H1 (cell line): ENCODE measurements at regions not wholly inside any gene's neighbourhood (a gene's known extent, or its start where the extent isn't known, plus 50 kb on each side); places are given as distances from the start of the nearest gene placed in this dataset.

ENCODE experiments used
- CTCF ChIA-PET: fragments of 300-600 bp; sonication (Branson Sonifier 250); formaldehyde crosslinking; loops from one replicate; lab custom pipeline; 2021; ENCODE audit not compliant: partially characterized antibody; lab: Charles Lee
- POLR2A ChIA-PET: fragments of 300-600 bp; sonication (Branson Sonifier 250); formaldehyde crosslinking; loops from one replicate; lab custom pipeline; 2021; ENCODE audit warnings: inconsistent platforms; ENCODE audit not compliant: partially characterized antibody; lab: Charles Lee
- DNase-seq, 2 experiments: peaks; one replicate each; pipeline versions ENCODE4 v3.0.0 to v3.0.0-alpha.2; 2010 to 2022; ENCODE audit warnings: low spot score in 2 of 2, low read depth in 1 of 2, mixed read lengths in 1 of 2
- FAIRE-seq: peaks from 2 replicates; lab custom pipeline; 2011; peaks lifted over from hg19 to GRCh38; lab: Jason Lieb, UNC
- H2AFZ ChIP-seq: 2 replicates; pipeline ENCODE4 v1.8.1; 2012; ENCODE audit warnings: low read length, inconsistent platforms
- H2AK5ac ChIP-seq: 2 replicates; pipeline ENCODE4 v1.6.1; 2013; ENCODE audit warnings: low read depth, low read length
- H2BK120ac ChIP-seq: replicated peaks from 2 replicates; pipeline ENCODE3; 2013; ENCODE audit warnings: low read depth, low read length, inconsistent platforms
- H2BK12ac ChIP-seq: 2 replicates; pipeline ENCODE4 v1.6.1; 2013; ENCODE audit warnings: low read depth, low read length
- H2BK15ac ChIP-seq: 2 replicates; pipeline ENCODE4 v1.6.1; 2013; ENCODE audit warnings: low read length
- H2BK20ac ChIP-seq: 2 replicates; pipeline ENCODE4 v1.6.1; 2013; ENCODE audit warnings: low read length
- H2BK5ac ChIP-seq: 2 replicates; pipeline ENCODE4 v1.6.1; 2013; ENCODE audit warnings: low read depth, low read length
- H3K14ac ChIP-seq: 2 replicates; pipeline ENCODE4 v1.6.1; 2013; ENCODE audit warnings: inconsistent platforms; ENCODE audit not compliant: insufficient read length
- H3K18ac ChIP-seq: 2 replicates; pipeline ENCODE4 v1.6.1; 2013; ENCODE audit warnings: low read length; ENCODE audit errors: extremely low read depth
- H3K23ac ChIP-seq: 2 replicates; pipeline ENCODE4 v1.6.1; 2013; ENCODE audit warnings: inconsistent platforms; ENCODE audit not compliant: insufficient read length
- H3K23me2 ChIP-seq: 2 replicates; pipeline ENCODE4 v1.6.1; 2013; ENCODE audit warnings: low read depth, low read length
- H3K27ac ChIP-seq: 2 replicates; pipeline ENCODE4 v1.6.1; 2011; ENCODE audit warnings: low read depth, low read length, inconsistent platforms
- H3K27me3 ChIP-seq, 4 experiments: replicated peaks in 1 of 4; 1 replicate in 1 of 4; 2 replicates in 3 of 4; pipeline versions ENCODE4 v1.6.1 to v1.8.1; 2011 to 2013; ENCODE audit warnings: low read length in 3 of 4, mild to moderate bottlenecking in 3 of 4, inconsistent platforms in 2 of 4, mixed read lengths in 2 of 4, moderate library complexity in 1 of 4; ENCODE audit not compliant: control insufficient read depth in 3 of 4, insufficient read depth in 3 of 4; ENCODE audit errors: extremely low read depth in 1 of 4
- H3K36me3 ChIP-seq, 4 experiments: 2 replicates each; pipeline versions ENCODE4 v1.6.1 to v1.8.1; 2011 to 2013; ENCODE audit warnings: mild to moderate bottlenecking in 4 of 4, low read length in 3 of 4, moderate library complexity in 2 of 4, control low read depth in 1 of 4, inconsistent platforms in 1 of 4; ENCODE audit not compliant: insufficient read depth in 4 of 4, control insufficient read depth in 2 of 4
- H3K4ac ChIP-seq: replicated peaks from 2 replicates; pipeline ENCODE3; 2013; ENCODE audit warnings: low read length, low read depth, mixed read lengths, inconsistent platforms; ENCODE audit not compliant: insufficient read length
- H3K4me1 ChIP-seq, 4 experiments: replicated peaks in 1 of 4; 1 replicate in 1 of 4; 2 replicates in 3 of 4; pipeline versions ENCODE4 v1.6.1 to v1.8.1; 2011 to 2013; ENCODE audit warnings: low read length in 3 of 4, inconsistent platforms in 2 of 4, mixed read lengths in 1 of 4; ENCODE audit not compliant: insufficient read depth in 4 of 4, control insufficient read depth in 3 of 4
- H3K4me2 ChIP-seq, 2 experiments: 2 replicates each; pipeline versions ENCODE4 v1.6.1 to v1.8.1; 2011 to 2013; ENCODE audit warnings: low read depth in 2 of 2, low read length in 2 of 2, control low read depth in 1 of 2, inconsistent platforms in 1 of 2, mild to moderate bottlenecking in 1 of 2; ENCODE audit not compliant: insufficient read depth in 1 of 2
- H3K4me3 ChIP-seq, 4 experiments: fragments of 200-600, 300-600 bp in 1 of 4; sonication (generic), shearing (Covaris generic), sonication (Bioruptor Twin) in 1 of 4; 2 replicates each; pipeline versions ENCODE4 v1.5.1 to v1.8.1; 2011 to 2016; ENCODE audit warnings: low read length in 4 of 4, low read depth in 3 of 4, control low read depth in 2 of 4, inconsistent platforms in 2 of 4, mild to moderate bottlenecking in 2 of 4, mixed read lengths in 1 of 4, moderate library complexity in 1 of 4; ENCODE audit not compliant: insufficient read depth in 2 of 4; ENCODE audit errors: extremely low read depth in 1 of 4
- H3K56ac ChIP-seq: replicated peaks from 2 replicates; pipeline ENCODE3; 2013; ENCODE audit warnings: low read depth, mild to moderate bottlenecking, mixed read lengths, low read length, inconsistent platforms; ENCODE audit not compliant: insufficient read length
- H3K79me1 ChIP-seq: 2 replicates; pipeline ENCODE4 v1.6.1; 2013; ENCODE audit warnings: low read depth, low read length, control low read depth
- H3K79me2 ChIP-seq, 2 experiments: 2 replicates each; pipeline versions ENCODE4 v1.6.1 to v1.8.1; 2012 to 2013; ENCODE audit warnings: low read length in 2 of 2, mild to moderate bottlenecking in 2 of 2, inconsistent platforms in 1 of 2; ENCODE audit not compliant: insufficient read depth in 2 of 2, control insufficient read depth in 1 of 2
- H3K9ac ChIP-seq, 4 experiments: replicated peaks in 1 of 4; 1 replicate in 1 of 4; 2 replicates in 3 of 4; pipeline versions ENCODE4 v1.6.1 to v1.8.1; 2011 to 2013; ENCODE audit warnings: low read depth in 3 of 4, low read length in 3 of 4, control low read depth in 2 of 4, mild to moderate bottlenecking in 2 of 4, moderate library complexity in 2 of 4, inconsistent platforms in 1 of 4; ENCODE audit errors: extremely low read depth in 1 of 4
- H3K9me3 ChIP-seq, 2 experiments: 2 replicates each; pipeline versions ENCODE4 v1.6.1 to v1.8.1; 2012 to 2013; ENCODE audit warnings: mild to moderate bottlenecking in 2 of 2, moderate library complexity in 2 of 2, control low read depth in 1 of 2, inconsistent platforms in 1 of 2, low read depth in 1 of 2, low read length in 1 of 2, mixed read lengths in 1 of 2; ENCODE audit not compliant: insufficient read depth in 2 of 2
- H4K20me1 ChIP-seq, 2 experiments: replicated peaks in 1 of 2; 2 replicates each; pipeline versions ENCODE3 to v1.8.1; 2011 to 2013; ENCODE audit warnings: inconsistent platforms in 2 of 2, low read length in 2 of 2, mild to moderate bottlenecking in 1 of 2; ENCODE audit not compliant: insufficient read depth in 2 of 2, control insufficient read depth in 1 of 2
- H4K5ac ChIP-seq: 2 replicates; pipeline ENCODE4 v1.6.1; 2013; ENCODE audit warnings: low read length, low read depth, mixed read lengths, inconsistent platforms; ENCODE audit not compliant: insufficient read length
- H4K8ac ChIP-seq: 2 replicates; pipeline ENCODE4 v1.8.0; 2013; ENCODE audit warnings: mild to moderate bottlenecking, moderate library complexity, low read length, inconsistent platforms; ENCODE audit not compliant: insufficient read depth; ENCODE audit errors: extremely low read depth
- H4K91ac ChIP-seq: replicated peaks from 2 replicates; pipeline ENCODE3; 2013; ENCODE audit warnings: low read length, mixed read lengths, inconsistent platforms; ENCODE audit not compliant: insufficient read length
- CREB1 ChIP-seq: IDR thresholded peaks from 2 replicates; pipeline ENCODE4 v1.6.1; 2012; ENCODE audit warnings: inconsistent platforms
- CTBP2 ChIP-seq: IDR thresholded peaks from 2 replicates; pipeline ENCODE4 v1.7.0; 2011; ENCODE audit warnings: borderline replicate concordance, mild to moderate bottlenecking, moderate library complexity, mixed read lengths, low read length; ENCODE audit not compliant: insufficient read depth, insufficient read length
- CTCF ChIP-seq, 3 experiments: IDR thresholded peaks; 1 replicate in 2 of 3; 2 replicates in 1 of 3; pipeline versions ENCODE4 v1.5.1 to v1.6.1; 2011; ENCODE audit warnings: low read length in 3 of 3, mild to moderate bottlenecking in 3 of 3, inconsistent platforms in 2 of 3, low read depth in 1 of 3, moderate library complexity in 1 of 3; ENCODE audit not compliant: insufficient read depth in 1 of 3; ENCODE audit errors: control extremely low read depth in 1 of 3
- RBBP5 ChIP-seq: IDR thresholded peaks from 2 replicates; pipeline ENCODE4 v1.7.1; 2012; ENCODE audit warnings: low read depth, mild to moderate bottlenecking, inconsistent platforms, low read length, moderate library complexity, borderline replicate concordance
- RFX5 ChIP-seq: IDR thresholded peaks from 2 replicates; pipeline ENCODE4 v1.6.1; 2011; ENCODE audit warnings: low read depth, low read length, improper control_type of control experiment, borderline replicate concordance
- SP2 ChIP-seq: IDR thresholded peaks from 2 replicates; pipeline ENCODE4 v1.6.1; 2012; ENCODE audit warnings: mild to moderate bottlenecking, low read length, inconsistent platforms
- WGBS, 2 experiments: shearing (Covaris generic) in 1 of 2; methylation state at CpG; one replicate each; pipeline versions ENCODE4 v1.1.6 to v1.1.7; 2013 to 2015; ENCODE audit warnings: low lambda C conversion rate in 2 of 2, mixed read lengths in 2 of 2, inconsistent platforms in 1 of 2, low coverage in 1 of 2, missing lambda C conversion rate in 1 of 2; ENCODE audit not compliant: insufficient replicate concordance in 2 of 2, insufficient coverage in 1 of 2, insufficient read length in 1 of 2; ENCODE audit errors: extremely low coverage in 1 of 2, missing lambda C conversion rate in 1 of 2; 5-methylcytosine and 5-hydroxymethylcytosine counted together

- Histone ChIP-seq H4K91ac (no peak overlapping the region), H2AK5ac (no peak overlapping the region), H4K8ac (no peak overlapping the region), H2BK5ac (no peak overlapping the region), H2BK20ac (no peak overlapping the region), H3K27ac (no peak overlapping the region), H2BK12ac (no peak overlapping the region), H4K5ac (no peak overlapping the region), H4K20me1 (no peaks in the 10 kb centered on the region), H3K36me3 (no peaks in the 10 kb centered on the region), H2BK120ac (no peak overlapping the region), H3K9ac (no peak overlapping the region), H3K23ac (no peak overlapping the region), H3K79me2 (no peaks in the 10 kb centered on the region), H3K56ac (no peak overlapping the region), H3K9me3 (no peaks in the 10 kb centered on the region), H3K18ac (no peak overlapping the region), H3K27me3 (no peaks in the 10 kb centered on the region; a peak in 1 of 7 replicates), H3K4me1 (no peaks in the 10 kb centered on the region), H3K4ac (no peak overlapping the region), H3K79me1 (no peaks in the 10 kb centered on the region), H3K23me2 (no peaks in the 10 kb centered on the region; the same call in 1 of the 2 replicates), H2AFZ (no peak overlapping the region), H2BK15ac (no peak overlapping the region), H3K4me3 (no peak overlapping the region), H3K14ac (no peak overlapping the region), H3K4me2 (no peak overlapping the region)
- ChIA-PET CTCF (interaction anchor here (1.3 kb wide), 1 partner anchor 11 kb away, joined by 3 read pairs; no protein-coding TSS in a partner anchor), POLR2A (no interaction called here)
- WGBS, 2 experiments = 70% methylated on average over 2 of the region's 4 CpGs; no CpG with 5 or more reads in 1 of the 2 experiments
- no peak for TF ChIP-seq SP2
- TF ChIP-seq RFX5 = no peak
- no peak for TF ChIP-seq RBBP5
- TF ChIP-seq CREB1 = no peak
- no peak for TF ChIP-seq CTBP2
- no peak for TF ChIP-seq CTCF (IDR thresholded peaks at IDR 0.05; ENCODE audit: control extremely low read depth in 1 of 3, insufficient read depth in 1 of 3, low read depth in 1 of 3, low read length in 3 of 3)
- no peak for DNase-seq
- no peak for FAIRE-seq
These were observed 456.3 kb downstream of the MATN1 start for GRCh38 chr1:30267046-30267445.
